HFFc6 (cell line): ENCODE measurements at regions not wholly inside any gene's neighbourhood (a gene's known extent, or its start where the extent isn't known, plus 50 kb on each side); places are given as distances from the start of the nearest gene placed in this dataset.

Source experiments
- DNase-seq: peaks from one replicate; pipeline ENCODE4 v3.0.0-alpha.2; 2018
- H3K27ac Mint-ChIP-seq: 2 replicates; pipeline ENCODE4 v1.8.0; 2020; ENCODE audit warnings: mild to moderate bottlenecking, mixed read lengths
- H3K27me3 Mint-ChIP-seq: 2 replicates; pipeline ENCODE4 v1.8.0; 2021; ENCODE audit warnings: mild to moderate bottlenecking, moderate library complexity, mixed read lengths; ENCODE audit not compliant: insufficient read depth
- H3K36me3 Mint-ChIP-seq: 2 replicates; pipeline ENCODE4 v1.8.0; 2021; ENCODE audit warnings: low read depth, mixed read lengths
- H3K4me1 Mint-ChIP-seq: 2 replicates; pipeline ENCODE4 v1.8.0; 2020; ENCODE audit warnings: low read depth, mixed read lengths
- H3K4me3 Mint-ChIP-seq: 2 replicates; pipeline ENCODE4 v1.8.0; 2020; ENCODE audit warnings: mild to moderate bottlenecking, moderate library complexity, mixed read lengths
- H3K9me3 Mint-ChIP-seq: 2 replicates; pipeline ENCODE4 v1.8.0; 2020; ENCODE audit warnings: mild to moderate bottlenecking, mixed read lengths
- TF ChIP-seq, protein P1 (sequence below): fragments of 200-600 bp; sonication (generic); IDR thresholded peaks from 2 replicates; pipeline ENCODE4 v1.5.0; 2021; ENCODE audit warnings: antibody characterized with exemption, mild to moderate bottlenecking

DNA sequence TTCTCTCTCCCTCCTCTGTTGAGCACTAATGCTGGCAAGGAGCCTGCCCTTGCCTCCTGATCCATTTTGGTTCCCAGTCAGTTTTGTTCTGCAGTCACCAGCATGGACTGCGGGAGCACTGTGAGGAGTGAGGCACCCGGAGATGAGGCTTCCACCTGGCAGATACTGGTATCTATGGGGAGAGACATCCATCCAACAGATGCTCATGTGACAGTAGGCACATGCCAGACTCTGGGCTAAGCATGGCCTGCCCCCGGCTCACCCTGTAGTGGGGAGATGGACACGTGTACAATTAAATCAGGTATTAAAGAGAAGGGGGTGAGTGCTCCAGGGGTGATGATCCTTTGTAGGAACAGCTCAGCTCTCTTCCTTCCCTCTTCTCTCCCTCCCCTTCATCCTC, 74.0 kb upstream of the PODXL start:
- Mint-ChIP-seq H3K36me3 (no peaks in the 10 kb centered on the region), H3K27ac (peak overlapping the region; percentile 56), H3K4me3 (no peak overlapping the region; the same call in 1 of the 2 replicates), H3K27me3 (no peaks in the 10 kb centered on the region; the same call in 1 of the 2 replicates), H3K4me1 (peaks cover 100% of the 10 kb centered on the region), H3K9me3 (no peaks in the 10 kb centered on the region)
- no peak for DNase-seq
- TF ChIP-seq, protein P1, sequence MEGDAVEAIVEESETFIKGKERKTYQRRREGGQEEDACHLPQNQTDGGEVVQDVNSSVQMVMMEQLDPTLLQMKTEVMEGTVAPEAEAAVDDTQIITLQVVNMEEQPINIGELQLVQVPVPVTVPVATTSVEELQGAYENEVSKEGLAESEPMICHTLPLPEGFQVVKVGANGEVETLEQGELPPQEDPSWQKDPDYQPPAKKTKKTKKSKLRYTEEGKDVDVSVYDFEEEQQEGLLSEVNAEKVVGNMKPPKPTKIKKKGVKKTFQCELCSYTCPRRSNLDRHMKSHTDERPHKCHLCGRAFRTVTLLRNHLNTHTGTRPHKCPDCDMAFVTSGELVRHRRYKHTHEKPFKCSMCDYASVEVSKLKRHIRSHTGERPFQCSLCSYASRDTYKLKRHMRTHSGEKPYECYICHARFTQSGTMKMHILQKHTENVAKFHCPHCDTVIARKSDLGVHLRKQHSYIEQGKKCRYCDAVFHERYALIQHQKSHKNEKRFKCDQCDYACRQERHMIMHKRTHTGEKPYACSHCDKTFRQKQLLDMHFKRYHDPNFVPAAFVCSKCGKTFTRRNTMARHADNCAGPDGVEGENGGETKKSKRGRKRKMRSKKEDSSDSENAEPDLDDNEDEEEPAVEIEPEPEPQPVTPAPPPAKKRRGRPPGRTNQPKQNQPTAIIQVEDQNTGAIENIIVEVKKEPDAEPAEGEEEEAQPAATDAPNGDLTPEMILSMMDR = no peak

DNA sequence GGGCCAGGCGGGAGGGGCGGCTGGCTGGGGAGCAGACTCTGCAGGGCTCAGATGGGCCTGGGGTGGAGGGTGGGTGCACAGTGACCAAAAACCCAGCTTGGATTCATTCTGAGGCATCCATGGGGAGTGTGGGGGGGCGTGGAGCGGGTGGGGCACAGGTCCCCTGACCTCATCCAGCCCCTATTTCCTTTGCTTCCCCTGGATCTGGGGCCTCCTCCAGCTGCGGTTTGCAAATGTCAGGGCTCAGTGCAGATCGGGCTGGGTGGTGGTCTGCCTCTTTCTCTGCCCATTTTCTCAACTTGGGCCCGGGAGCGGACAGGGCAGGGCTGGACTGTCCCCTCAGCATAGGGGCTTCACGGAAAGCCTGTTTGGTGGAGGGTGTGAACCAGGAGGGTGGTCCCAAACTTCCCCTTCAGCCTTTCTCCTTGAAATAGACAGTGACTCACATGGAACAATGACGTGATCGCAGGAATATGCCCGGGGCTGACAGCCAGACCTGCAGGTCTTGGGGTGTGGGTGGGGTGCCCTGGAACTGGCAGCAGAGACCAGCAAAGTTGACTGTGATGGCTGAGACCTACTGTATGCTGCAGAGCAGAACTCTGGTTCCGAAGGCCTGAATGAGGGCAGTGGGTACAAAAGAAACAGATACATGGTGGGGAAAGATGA, 72.9 kb upstream of the PODXL start:
- Mint-ChIP-seq H3K4me1 (peaks cover 91% of the 10 kb centered on the region), H3K9me3 (no peaks in the 10 kb centered on the region), H3K27ac (peak overlapping the region; percentile 72), H3K4me3 (peak overlapping the region; percentile 65), H3K36me3 (no peaks in the 10 kb centered on the region), H3K27me3 (no peaks in the 10 kb centered on the region; the same call in 1 of the 2 replicates)
- TF ChIP-seq, protein P1 = no peak
- peak; percentile 62 for DNase-seq

DNA sequence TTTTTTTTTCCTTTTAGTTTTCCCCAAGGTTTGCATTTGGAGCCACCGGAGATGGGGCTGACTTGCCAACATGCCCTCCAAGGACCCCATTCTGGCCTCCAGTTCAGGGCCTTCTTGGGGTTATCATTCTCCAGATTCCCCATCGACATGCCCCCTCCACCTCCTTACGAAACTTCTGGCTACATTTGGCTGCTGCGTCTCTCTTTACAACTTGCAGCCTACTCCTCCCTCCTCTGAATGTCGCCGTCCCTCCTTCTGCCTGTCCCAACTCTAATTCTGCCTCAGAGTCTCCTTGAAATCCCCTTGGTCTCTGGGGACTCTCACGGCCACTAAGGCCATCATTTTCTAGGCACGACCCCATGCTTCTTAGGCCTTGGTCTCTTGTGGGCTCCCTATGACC, 72.2 kb upstream of the PODXL start:
- H3K27ac Mint-ChIP-seq = peak overlapping the region; percentile 72

DNA sequence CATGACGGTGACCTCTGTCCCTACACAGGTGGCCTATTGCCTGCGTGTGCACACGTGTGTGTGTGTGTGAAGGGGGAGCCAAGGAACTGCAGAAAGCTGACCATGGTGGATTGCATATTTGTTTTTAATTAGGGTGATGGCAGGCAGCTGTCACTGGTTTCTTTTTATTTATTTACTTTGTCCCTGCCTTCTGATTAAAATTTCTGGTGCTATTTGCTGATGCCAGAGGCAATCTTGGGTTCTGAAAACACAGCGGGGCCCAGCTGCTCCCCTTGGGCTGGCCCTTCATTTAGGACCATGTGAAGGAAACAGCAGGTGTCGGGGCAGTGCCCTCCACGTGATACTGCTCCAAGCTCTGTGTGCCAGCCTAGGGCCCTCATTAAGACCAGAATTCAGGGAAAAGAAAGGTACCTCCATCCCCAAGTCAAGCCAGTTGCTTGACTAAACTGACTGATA, 71.3 kb upstream of the PODXL start:
- Mint-ChIP-seq H3K9me3 (no peaks in the 10 kb centered on the region), H3K4me3 (no peak overlapping the region), H3K27me3 (no peaks in the 10 kb centered on the region), H3K27ac (peak overlapping the region; percentile 72; the same call in 1 of the 2 replicates), H3K4me1 (peaks cover 75% of the 10 kb centered on the region), H3K36me3 (no peaks in the 10 kb centered on the region)
- TF ChIP-seq, protein P1 = no peak
- DNase-seq = no peak

More for the DNA sequence above, 72.2 kb upstream of the PODXL start:
- Mint-ChIP-seq H3K36me3 (no peaks in the 10 kb centered on the region), H3K4me1 (peaks cover 84% of the 10 kb centered on the region), H3K4me3 (no peak overlapping the region; the same call in 1 of the 2 replicates), H3K9me3 (no peaks in the 10 kb centered on the region), H3K27me3 (no peaks in the 10 kb centered on the region; the same call in 1 of the 2 replicates)
- no peak for DNase-seq
- TF ChIP-seq, protein P1 = no peak

DNA sequence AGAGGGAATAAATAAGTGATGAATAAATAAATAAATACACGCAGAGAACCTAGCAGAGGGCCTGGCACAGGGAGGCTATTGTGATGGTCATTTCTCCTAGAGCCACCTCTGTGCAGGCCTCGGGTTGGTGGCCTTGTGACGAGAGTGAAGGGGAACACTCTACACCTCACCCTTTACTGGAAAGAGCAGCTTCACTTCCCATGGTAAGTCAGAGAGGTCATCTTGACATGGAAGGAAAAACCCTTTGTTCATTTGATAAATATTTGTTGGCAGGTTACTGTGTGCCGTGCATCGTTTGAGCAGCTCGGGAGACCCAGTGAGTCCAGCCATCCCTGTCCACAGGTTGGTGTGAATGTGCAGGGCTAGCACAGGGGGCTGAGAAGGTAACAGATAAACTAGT, 70.2 kb upstream of the PODXL start:
- TF ChIP-seq, protein P1 = no peak
- Mint-ChIP-seq H3K4me3 (peak overlapping the region; percentile 36), H3K27me3 (no peaks in the 10 kb centered on the region), H3K27ac (peak overlapping the region; percentile 87), H3K4me1 (peaks cover 64% of the 10 kb centered on the region), H3K36me3 (no peaks in the 10 kb centered on the region), H3K9me3 (no peaks in the 10 kb centered on the region)
- no peak for DNase-seq
